ENCODE measurements at regions not wholly inside any gene's neighbourhood (a gene's known extent, or its start where the extent isn't known, plus 50 kb on each side); places are given as distances from the start of the nearest gene placed in this dataset.
"Not testable (repeated sequence)": the region's sequence is repeated elsewhere in the genome, so short reads cannot be mapped to it uniquely, and the experiment has no call there.

GRCh38 chr3:178200316-178200715 is 335.9 kb upstream of the KCNMB2 start:
- no peak overlapping the region for H3K4me3 ChIP-seq (replicated peaks; ENCODE audit: low read depth, low read length)
- TF ChIP-seq, protein P1, sequence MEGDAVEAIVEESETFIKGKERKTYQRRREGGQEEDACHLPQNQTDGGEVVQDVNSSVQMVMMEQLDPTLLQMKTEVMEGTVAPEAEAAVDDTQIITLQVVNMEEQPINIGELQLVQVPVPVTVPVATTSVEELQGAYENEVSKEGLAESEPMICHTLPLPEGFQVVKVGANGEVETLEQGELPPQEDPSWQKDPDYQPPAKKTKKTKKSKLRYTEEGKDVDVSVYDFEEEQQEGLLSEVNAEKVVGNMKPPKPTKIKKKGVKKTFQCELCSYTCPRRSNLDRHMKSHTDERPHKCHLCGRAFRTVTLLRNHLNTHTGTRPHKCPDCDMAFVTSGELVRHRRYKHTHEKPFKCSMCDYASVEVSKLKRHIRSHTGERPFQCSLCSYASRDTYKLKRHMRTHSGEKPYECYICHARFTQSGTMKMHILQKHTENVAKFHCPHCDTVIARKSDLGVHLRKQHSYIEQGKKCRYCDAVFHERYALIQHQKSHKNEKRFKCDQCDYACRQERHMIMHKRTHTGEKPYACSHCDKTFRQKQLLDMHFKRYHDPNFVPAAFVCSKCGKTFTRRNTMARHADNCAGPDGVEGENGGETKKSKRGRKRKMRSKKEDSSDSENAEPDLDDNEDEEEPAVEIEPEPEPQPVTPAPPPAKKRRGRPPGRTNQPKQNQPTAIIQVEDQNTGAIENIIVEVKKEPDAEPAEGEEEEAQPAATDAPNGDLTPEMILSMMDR (IDR thresholded peaks at IDR 0.05; ENCODE audit: low read length, missing control alignments) = no peak
- no peak for DNase-seq (ENCODE audit: low read depth)

GRCh38 chr3:178201714-178202113 is 334.5 kb upstream of the KCNMB2 start:
- H3K4me3 ChIP-seq (replicated peaks; ENCODE audit: low read depth, low read length) = no peak overlapping the region
- TF ChIP-seq, protein P1 (IDR thresholded peaks at IDR 0.05; ENCODE audit: low read length, missing control alignments) = no peak
- no peak for DNase-seq (ENCODE audit: low read depth)

DNA sequence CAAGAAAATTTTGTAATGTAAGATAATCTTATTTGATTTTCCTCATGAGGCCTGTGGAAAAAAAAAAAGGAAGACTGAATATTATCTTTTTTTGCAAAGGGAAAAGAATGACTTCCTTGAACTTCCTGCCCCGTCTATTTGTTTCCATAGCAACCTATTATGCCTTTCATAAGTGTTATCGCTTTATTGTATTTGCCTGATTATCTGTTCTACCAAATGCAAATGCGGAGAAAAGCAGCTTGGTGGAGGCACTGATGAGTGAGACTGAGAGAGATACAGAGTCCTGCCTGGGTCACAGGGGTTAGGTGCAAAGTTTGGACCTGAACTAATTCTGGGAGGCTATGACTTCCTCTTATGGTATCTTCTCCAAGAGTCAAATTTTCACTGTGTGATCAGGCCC is 334.0 kb upstream of the KCNMB2 start:
- H3K4me3 ChIP-seq (replicated peaks; ENCODE audit: low read depth, low read length) = no peak overlapping the region
- peak; percentile 34 for DNase-seq (ENCODE audit: low read depth)
- TF ChIP-seq, protein P1 (IDR thresholded peaks at IDR 0.05; ENCODE audit: low read length, missing control alignments) = no peak

GRCh38 chr3:178203165-178203564 is 333.1 kb upstream of the KCNMB2 start:
- TF ChIP-seq, protein P1 (IDR thresholded peaks at IDR 0.05; ENCODE audit: low read length, missing control alignments) = no peak
- DNase-seq (ENCODE audit: low read depth) = peak; percentile 21

GRCh38 chr3:178203650-178204049 is 332.6 kb upstream of the KCNMB2 start:
- peak; percentile 64 for DNase-seq (ENCODE audit: low read depth)
- TF ChIP-seq, protein P1 (IDR thresholded peaks at IDR 0.05; ENCODE audit: low read length, missing control alignments) = no peak
- no peak overlapping the region for H3K4me3 ChIP-seq (replicated peaks; ENCODE audit: low read depth, low read length)

More at GRCh38 chr3:178203165-178203564, 333.1 kb upstream of the KCNMB2 start:
- H3K4me3 ChIP-seq (replicated peaks; ENCODE audit: low read depth, low read length) = no peak overlapping the region

- H3K4me3 ChIP-seq (replicated peaks; ENCODE audit: low read depth, low read length) = no peak overlapping the region
- peak; percentile 20 for DNase-seq (ENCODE audit: low read depth)
- TF ChIP-seq, protein P1 (IDR thresholded peaks at IDR 0.05; ENCODE audit: low read length, missing control alignments) = no peak
Observed at GRCh38 chr3:178205740-178206139, 330.5 kb upstream of the KCNMB2 start.

GRCh38 chr3:178206521-178206920 is 329.7 kb upstream of the KCNMB2 start:
- H3K4me3 ChIP-seq (replicated peaks; ENCODE audit: low read depth, low read length) = no peak overlapping the region
- TF ChIP-seq, protein P1 (IDR thresholded peaks at IDR 0.05; ENCODE audit: low read length, missing control alignments) = no peak
- no peak for DNase-seq (ENCODE audit: low read depth)

DNA sequence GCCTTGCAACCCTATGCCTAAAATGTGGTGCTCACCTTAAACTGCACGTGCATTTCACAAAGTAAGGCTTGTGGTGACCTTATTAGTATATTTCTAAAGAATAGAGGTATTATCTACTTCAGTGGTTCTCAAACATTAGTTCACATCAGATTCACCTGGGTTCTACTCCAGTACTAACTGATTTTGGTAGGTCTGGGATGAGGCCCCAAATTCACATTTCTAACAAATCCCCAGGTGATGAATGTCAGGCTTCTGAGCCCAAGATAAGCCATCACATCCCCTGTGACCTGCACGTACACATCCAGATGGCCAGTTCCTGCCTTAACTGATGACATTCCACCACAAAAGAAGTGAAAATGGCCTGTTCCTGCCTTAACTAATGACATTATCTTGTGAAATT is 329.1 kb upstream of the KCNMB2 start:
- DNase-seq (ENCODE audit: low read depth); H3K4me3 ChIP-seq (replicated peaks; ENCODE audit: low read depth, low read length): not testable (repeated sequence)

- DNase-seq (ENCODE audit: low read depth); H3K4me3 ChIP-seq (replicated peaks; ENCODE audit: low read depth, low read length): not testable (repeated sequence)
Observed at GRCh38 chr3:178207627-178208026, 328.6 kb upstream of the KCNMB2 start.

DNA sequence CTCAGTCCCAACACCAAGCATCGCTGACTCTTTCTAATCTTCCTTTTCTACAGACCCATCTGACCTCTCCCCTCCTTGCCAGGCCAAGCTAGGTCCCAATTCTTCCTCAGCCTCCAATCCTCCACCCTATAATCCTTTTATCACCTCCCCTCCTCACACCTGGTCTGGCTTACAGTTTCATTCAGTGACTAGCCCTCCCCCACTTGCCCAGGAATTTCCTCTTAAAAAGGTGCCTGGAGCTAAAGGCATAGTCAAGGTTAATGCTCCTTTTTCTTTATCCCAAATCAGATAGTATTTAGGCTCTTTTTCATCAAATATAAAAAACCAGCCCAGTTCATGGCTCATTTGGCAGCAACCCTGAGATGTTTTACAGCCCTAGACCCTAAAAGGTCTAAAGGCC is 327.1 kb upstream of the KCNMB2 start:
- not testable (repeated sequence) for H3K4me3 ChIP-seq (replicated peaks; ENCODE audit: low read depth, low read length); DNase-seq (ENCODE audit: low read depth)

- DNase-seq (ENCODE audit: low read depth); H3K4me3 ChIP-seq (replicated peaks; ENCODE audit: low read depth, low read length): not testable (repeated sequence)
Observed at GRCh38 chr3:178209618-178210017, 326.6 kb upstream of the KCNMB2 start.

All from fibroblast of pulmonary artery (primary cell).